ENCODE measurements at regions not wholly inside any gene's neighbourhood (a gene's known extent, or its start where the extent isn't known, plus 50 kb on each side); places are given as distances from the start of the nearest gene placed in this dataset.

- TF ChIP-seq CTCF (conservative IDR thresholded peaks at IDR 0.05 in 1 of 2, IDR thresholded peaks at IDR 0.05 in 1 of 2; ENCODE audit: low read depth in 1 of 2, low read length in 2 of 2) (no peak), EZH2 (IDR thresholded peaks at IDR 0.05; ENCODE audit: low read length, missing control alignments) (no peak)
Observed at GRCh38 chr2:62425684-62426083, 80.3 kb downstream of the TMEM17 start.

All from fibroblast of lung (primary cell).